Endometrium (tissue), 2 donors: ENCODE measurements at regions not wholly inside any gene's neighbourhood (a gene's known extent, or its start where the extent isn't known, plus 50 kb on each side); places are given as distances from the start of the nearest gene placed in this dataset.

Source experiments
- FAIRE-seq: peaks from 2 replicates; lab custom pipeline; 2012; peaks lifted over from hg19 to GRCh38; lab: Jason Lieb, UNC
- donor health status: control.
- donor health status: control.

DNA sequence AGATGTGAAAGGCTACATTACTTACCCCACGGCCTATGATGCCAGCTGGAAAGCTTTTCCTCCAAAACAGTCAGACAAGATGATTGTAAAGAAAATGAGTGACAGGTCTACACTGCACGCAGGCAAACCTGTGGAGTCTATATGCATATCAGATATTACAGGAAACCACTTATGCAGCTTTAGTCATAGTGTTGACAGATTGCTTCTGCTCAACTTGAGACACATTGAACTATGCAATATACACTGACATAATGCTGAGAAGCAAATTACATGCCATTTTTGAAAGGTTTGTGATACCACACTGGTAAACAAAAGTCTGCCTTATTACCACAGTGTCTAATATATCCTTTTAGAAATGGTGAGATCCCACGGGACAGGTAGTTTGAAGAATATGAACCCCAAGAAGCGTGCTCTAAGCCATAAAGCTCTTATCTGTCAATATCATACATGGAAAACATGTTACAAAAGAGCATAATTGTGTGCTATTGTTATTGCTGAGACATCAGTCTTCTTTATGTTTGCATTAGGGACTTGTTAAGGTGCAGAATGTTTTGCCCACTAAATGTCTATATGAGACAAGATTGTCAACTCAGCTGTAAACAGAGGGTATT is 1835.8 kb upstream of the TENM3 start:
- FAIRE-seq = no peak

- no peak for FAIRE-seq
Observed at GRCh38 chr4:180418819-180419531, 1824.2 kb upstream of the TENM3 start.

DNA sequence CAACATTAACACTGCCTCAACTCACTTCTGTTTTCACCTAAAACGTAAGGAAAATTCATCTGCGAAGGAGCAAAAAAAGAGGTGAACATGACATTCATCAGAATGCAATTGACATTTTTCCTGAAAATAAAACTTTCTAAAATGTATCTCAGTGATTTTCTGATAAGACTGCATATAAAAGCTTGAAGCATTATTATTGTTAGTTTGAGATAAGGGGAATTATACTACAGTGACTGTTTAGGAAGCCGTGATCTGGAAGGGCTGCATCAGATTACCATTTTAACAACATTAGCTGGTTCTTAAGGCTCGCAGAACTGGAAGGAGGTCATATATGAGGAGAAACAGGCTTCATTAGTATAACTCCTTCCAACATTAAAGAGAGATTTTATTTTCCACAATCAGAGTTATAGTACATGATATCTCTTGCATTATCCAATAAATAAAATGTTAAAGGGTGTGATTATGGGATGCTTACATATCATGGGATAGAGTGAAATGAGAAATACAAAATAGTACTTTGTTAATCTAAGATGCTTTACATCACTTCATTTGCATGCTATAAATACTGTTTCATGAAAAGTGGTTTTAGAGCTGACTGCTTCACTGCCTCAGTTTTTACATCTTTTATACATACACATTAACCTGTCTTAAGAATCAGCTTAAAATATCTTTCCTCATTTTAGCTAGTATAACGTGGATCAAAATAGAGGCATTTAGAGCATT is 1820.1 kb upstream of the TENM3 start:
- no peak for FAIRE-seq

DNA sequence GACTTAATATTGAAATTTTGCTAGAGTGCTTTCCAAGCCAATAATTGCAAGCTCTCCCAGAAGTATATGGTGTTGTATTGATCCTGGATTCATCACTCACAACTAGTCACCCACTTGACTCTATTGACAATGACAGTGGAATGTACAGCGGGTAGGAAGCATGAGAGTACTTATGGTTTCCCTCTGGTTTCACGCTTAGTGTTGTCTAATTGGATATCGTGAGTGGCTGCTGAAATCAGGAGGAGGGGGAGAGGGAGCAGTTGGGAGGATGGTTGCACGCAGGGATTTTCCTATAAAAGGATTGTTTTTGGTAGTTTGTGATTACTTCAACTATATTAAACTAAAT is 1819.5 kb upstream of the TENM3 start:
- no peak for FAIRE-seq

DNA sequence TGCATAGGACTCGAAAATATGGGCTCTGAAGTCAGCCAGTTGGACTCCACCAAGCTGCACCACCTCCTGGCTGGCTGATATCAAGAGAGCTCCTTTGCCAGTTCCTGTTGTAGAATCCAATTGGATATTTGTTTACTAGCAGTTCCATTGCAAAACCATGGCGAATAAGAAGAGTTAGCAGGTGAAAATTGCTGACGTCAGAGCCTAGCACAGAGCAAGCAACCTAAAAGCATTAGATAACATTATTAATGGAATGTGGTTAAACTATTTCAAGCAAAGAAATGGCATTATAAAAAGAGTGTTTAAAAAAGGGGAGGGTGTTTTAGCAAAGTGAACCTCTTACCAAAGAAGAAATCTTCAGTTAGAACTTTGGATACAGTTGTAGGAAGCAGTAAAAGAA is 1816.3 kb upstream of the TENM3 start:
- FAIRE-seq = no peak

DNA sequence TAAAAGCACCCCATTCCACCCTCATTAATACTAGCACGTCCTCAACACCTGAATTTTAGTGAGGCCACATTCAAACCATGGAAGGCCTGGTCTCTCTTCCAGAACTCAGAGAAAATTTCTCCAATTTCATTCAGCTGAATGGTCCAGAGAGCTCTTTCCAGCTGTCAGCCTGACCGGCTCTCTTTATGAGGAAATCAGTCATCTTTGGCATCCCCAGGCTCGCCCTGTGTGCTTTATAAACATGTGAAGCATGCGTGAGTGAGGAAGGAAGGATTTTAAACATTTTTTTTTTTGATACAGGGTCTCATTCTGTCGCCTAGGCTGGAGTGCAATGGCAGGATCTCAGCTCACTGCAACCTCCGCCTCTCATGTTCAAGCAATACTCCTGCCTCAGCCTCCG is 1812.9 kb upstream of the TENM3 start:
- FAIRE-seq = no peak

- no peak for FAIRE-seq
Observed at GRCh38 chr4:180434131-180434895, 1808.9 kb upstream of the TENM3 start.

GRCh38 chr4:180436361-180436760 is 1806.8 kb upstream of the TENM3 start:
- no peak for FAIRE-seq

DNA sequence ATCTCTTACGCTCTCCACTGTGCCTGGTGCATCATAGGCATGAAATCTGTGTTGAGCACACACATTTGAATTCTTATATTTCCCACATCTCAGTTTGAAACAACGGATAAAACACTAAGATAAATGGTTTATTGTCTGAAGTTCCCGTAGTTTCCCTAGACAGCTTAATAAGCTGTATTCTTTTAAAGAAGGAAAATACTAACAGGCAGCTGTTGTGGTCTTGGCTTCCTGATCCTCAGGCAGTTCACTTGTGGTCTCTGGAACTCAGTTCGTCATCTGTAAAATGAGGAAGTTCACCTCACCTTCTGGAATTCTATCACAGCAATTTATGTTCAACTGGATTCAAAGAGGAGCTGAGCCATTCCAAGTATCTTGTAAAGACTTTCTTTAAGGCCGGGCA is 1805.6 kb upstream of the TENM3 start:
- no peak for FAIRE-seq

- no peak for FAIRE-seq
Observed at GRCh38 chr4:180448306-180448705, 1794.9 kb upstream of the TENM3 start.

- FAIRE-seq = no peak
Observed at GRCh38 chr4:180449395-180449956, 1793.7 kb upstream of the TENM3 start.

GRCh38 chr4:180455226-180455625 is 1788.0 kb upstream of the TENM3 start:
- FAIRE-seq = no peak

- FAIRE-seq = no peak
Observed at GRCh38 chr4:180456928-180457327, 1786.3 kb upstream of the TENM3 start.

- FAIRE-seq = no peak
Observed at GRCh38 chr4:180462116-180462515, 1781.1 kb upstream of the TENM3 start.

DNA sequence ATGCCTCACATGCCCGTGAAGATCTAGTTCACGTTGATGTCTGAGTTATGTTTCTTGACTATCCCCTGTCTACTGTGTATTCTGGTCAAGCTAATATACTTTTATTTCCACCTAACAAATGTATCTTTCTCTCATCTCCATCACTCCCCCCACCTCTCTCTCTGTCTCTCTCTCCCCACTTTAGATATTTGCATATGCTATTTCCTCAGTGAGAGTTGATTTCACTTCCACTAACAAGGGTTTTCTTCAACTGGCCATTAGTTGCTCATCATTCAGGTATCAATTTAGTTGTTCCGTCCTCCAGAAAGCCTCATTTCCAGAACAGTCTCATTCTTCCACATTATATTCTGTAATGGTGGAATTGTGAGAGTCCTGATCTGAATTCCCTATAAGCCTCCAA is 1777.8 kb upstream of the TENM3 start:
- no peak for FAIRE-seq

DNA sequence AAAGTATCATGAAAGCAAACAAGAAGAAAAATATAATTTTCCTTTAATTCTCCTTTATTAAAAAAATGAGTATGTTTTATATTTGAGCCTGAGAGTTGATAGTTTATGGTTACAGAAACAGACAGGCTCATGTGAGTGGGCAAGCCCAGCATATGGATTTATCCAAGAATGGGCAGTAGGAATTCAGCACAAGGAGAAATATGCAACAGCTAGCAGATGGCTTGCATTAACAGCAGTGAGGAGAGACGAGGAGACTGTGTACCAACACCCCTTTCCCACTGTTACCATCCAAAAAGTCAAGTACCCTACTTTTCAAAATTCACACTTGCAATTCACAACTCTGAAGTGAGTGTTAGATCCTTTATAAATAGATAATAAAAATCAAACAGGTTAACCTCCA is 1760.2 kb upstream of the TENM3 start:
- FAIRE-seq = no peak

DNA sequence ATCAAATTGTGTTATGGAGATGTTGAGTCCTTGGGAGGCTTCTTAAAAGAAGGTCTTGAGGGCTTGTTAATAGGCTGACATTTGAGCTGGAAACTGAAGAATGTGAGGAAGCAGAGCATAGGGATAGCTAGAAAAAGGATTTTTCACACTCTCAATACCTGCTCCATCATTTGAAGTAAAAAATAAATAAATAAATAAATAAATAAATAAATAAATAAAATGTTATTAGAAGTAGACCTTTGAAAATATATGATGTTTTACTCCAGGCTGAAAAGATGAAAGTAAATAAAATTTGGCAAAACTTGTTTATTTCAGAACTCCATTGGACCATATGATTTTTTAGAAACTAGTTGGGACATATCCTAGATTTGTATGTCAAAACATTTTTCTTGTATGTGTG is 1757.8 kb upstream of the TENM3 start:
- FAIRE-seq = no peak

DNA sequence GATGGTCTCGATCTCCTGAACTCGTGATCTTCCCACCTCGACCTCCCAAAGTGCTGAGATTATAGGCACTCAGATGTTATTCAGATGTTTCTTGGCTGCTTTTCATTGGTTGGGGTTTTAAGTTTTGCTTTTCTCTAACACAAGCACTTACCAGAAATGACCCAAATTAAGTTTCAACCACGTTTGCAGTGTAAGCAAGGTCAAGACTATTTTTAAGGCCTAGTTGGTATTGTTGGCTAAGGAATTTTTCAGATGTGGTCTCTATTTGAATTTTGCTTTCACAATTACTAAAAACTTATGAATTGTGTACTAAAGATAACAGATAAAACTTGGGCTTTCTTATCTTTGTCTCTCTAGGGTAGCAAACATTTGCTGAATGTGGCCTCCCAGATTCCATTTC is 1756.9 kb upstream of the TENM3 start:
- no peak for FAIRE-seq

DNA sequence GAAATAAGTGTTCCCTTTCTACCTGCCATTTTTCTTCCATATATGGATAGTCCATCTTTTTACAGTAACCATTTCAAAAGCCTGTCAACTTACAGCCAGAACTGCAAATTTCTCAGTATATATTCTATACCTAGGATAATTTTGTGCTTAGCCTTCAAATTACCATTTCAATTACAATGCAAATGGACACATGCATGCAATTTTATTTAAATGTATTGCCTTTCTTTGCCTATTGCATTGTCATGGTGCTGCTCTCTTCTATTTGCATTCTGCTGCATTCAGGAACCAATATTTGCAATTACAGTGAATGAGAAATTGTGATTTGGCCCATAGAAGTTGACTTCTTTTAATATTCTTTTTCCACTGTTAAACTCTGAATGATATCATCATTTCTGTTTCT is 1753.4 kb upstream of the TENM3 start:
- no peak for FAIRE-seq

- FAIRE-seq = no peak
Observed at GRCh38 chr4:180491210-180491609, 1752.0 kb upstream of the TENM3 start.

DNA sequence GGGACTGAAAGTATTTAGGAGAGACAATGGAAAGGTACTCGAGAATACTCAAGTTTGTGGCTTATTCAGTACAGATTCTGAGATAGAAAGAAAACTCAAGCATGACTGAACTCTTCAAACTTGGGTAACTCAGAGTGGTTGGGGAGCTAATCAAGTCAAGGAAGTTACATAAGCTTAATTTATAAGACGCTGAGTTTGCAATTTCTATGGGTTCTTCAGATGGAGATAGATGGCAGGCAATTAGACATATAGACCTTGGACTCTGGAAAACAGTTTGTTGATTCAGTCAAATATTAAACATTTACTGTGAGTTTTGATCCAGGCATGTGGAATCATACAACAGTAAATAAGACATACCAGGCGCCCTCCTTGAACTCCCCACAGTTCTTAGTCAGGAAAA is 1749.9 kb upstream of the TENM3 start:
- no peak for FAIRE-seq

DNA sequence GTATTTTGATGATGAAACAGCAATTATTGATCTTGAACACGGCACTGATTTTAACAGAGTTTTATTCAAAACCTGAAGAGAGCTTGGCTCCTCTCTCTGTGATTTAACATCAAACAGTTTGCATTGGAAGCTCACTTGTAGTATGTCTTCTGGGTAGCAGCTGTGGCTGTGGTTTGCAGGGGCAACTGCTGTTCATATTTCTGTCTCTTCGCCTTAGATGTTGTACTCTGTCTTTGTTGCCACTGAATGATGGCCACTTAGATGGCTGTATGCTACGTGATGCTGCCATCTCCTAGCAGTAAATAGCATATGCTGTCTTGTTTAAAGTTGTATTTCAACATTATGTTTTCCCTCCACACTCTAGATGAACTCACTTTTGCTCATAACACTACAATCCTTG is 1743.0 kb upstream of the TENM3 start:
- FAIRE-seq = no peak
